ENCODE measurements at regions not wholly inside any gene's neighbourhood (a gene's known extent, or its start where the extent isn't known, plus 50 kb on each side); places are given as distances from the start of the nearest gene placed in this dataset.
A peak's percentile ranks its signal among the peaks of the same experiment; 100 is the strongest.
"Not testable (repeated sequence)": the region's sequence is repeated elsewhere in the genome, so short reads cannot be mapped to it uniquely, and the experiment has no call there.

DNA sequence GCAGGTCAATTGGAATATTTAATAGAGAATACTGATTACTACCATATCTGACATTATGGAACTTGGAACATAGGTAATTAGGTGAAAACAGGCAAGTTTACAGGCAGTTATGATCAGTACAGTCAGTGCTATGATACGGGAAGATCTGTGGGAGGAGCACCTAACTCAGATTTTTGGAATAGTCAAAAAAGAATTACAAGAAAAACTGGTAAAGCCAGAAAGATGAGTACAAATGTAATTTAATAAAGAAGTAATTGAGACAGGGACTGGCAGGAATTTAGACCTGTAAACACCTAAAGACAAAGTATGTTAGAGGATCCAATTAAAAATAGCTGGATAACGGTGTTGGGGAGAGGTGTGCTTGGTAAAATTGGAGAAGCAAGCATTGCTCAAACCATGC lies 206.5 kb upstream of the ANO5 start:
- H3K27ac ChIP-seq, result no peak overlapping the region
- peaks cover 13% of the 10 kb centered on the region for H3K4me1 ChIP-seq (ENCODE audit: low read depth)
- TF ChIP-seq, protein P1, sequence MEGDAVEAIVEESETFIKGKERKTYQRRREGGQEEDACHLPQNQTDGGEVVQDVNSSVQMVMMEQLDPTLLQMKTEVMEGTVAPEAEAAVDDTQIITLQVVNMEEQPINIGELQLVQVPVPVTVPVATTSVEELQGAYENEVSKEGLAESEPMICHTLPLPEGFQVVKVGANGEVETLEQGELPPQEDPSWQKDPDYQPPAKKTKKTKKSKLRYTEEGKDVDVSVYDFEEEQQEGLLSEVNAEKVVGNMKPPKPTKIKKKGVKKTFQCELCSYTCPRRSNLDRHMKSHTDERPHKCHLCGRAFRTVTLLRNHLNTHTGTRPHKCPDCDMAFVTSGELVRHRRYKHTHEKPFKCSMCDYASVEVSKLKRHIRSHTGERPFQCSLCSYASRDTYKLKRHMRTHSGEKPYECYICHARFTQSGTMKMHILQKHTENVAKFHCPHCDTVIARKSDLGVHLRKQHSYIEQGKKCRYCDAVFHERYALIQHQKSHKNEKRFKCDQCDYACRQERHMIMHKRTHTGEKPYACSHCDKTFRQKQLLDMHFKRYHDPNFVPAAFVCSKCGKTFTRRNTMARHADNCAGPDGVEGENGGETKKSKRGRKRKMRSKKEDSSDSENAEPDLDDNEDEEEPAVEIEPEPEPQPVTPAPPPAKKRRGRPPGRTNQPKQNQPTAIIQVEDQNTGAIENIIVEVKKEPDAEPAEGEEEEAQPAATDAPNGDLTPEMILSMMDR (IDR thresholded peaks at IDR 0.05; ENCODE audit: low read depth, low read length), result no peak

DNA sequence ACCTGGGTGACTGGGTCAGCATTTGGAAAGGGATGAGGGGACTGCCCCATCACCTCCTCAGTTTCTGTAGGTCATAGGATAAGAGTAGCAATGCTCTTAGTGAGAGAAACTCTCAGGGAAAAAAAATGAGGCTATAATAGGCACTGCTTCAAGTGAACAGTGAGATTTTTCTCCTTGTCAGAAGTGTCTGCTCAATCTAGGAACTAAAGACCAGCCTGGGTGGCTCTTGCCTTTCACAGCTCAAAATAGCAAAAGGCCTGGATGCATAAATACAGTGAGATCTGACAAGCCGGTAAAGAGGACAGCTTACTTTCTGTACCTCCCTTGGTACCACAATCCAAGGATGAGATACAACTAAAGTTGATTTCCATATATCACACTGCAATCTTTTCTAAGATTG lies 205.6 kb upstream of the ANO5 start:
- Histone ChIP-seq H3K9me3 (ENCODE audit: low read depth) (no peaks in the 10 kb centered on the region), H3K4me1 (ENCODE audit: low read depth) (peaks cover 13% of the 10 kb centered on the region), H3K4me3 (no peak overlapping the region), H3K27ac (peak overlapping the region; percentile 49), H3K36me3 (no peaks in the 10 kb centered on the region), H3K27me3 (no peaks in the 10 kb centered on the region)
- DNase-seq (ENCODE audit: low read depth in 1 of 2, low spot score in 1 of 2), result peak in 1 of 2 donors; percentile 71
- TF ChIP-seq, protein P1 (IDR thresholded peaks at IDR 0.05; ENCODE audit: low read depth, low read length), result no peak

More for the DNA sequence above, 206.5 kb upstream of the ANO5 start:
- DNase-seq (ENCODE audit: low read depth in 1 of 2, low spot score in 1 of 2), result no peak
- H3K9me3 ChIP-seq (ENCODE audit: low read depth), result no peaks in the 10 kb centered on the region
- no peak overlapping the region for H3K4me3 ChIP-seq
- no peaks in the 10 kb centered on the region for H3K27me3 ChIP-seq
- H3K36me3 ChIP-seq, result no peaks in the 10 kb centered on the region

DNA sequence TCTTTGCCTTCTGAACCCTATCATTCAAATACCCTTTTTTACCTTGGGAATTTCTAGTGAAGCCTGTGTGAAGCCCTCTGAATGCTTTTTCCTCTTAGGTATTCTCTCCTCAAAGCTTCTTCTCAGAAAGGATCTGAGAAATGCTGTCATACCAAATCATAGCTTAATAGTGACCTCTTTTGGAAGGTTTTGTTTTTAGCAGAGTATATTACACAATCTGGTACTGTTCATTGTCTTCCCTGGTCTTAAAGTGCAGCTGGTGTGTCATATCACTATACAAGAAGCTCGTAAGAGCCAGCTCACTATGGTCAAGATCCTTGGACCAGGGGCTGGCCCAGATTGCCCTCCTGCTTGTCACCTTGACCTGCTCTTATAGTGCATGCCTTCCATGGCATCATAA lies 204.4 kb upstream of the ANO5 start:
- Histone ChIP-seq H3K9me3 (ENCODE audit: low read depth) (no peaks in the 10 kb centered on the region), H3K36me3 (no peaks in the 10 kb centered on the region), H3K4me1 (ENCODE audit: low read depth) (peaks cover 13% of the 10 kb centered on the region), H3K27ac (no peak overlapping the region), H3K4me3 (no peak overlapping the region), H3K27me3 (no peaks in the 10 kb centered on the region)
- TF ChIP-seq, protein P1 (IDR thresholded peaks at IDR 0.05; ENCODE audit: low read depth, low read length), result no peak
- no peak for DNase-seq (ENCODE audit: low read depth in 1 of 2, low spot score in 1 of 2)

DNA sequence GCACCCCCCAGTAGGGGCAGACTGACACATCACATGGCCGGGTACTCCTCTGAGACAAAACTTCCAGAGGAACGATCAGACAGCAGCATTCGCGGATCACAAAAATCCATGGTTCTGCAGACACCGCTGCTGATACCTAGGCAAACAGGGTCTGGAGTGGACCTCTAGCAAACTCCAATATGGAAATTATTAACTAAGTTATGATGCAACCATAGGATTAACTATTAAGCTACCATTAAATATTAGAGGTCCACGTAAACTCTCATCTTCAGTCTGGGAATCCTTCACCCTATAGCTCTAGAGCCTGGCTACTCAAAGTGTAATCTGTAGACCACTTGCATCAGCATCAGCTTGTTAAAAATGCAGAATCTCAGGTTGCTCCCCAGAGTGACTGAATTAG lies 191.1 kb upstream of the ANO5 start:
- DNase-seq (ENCODE audit: low read depth in 1 of 2, low spot score in 1 of 2); H3K27ac ChIP-seq; H3K9me3 ChIP-seq (ENCODE audit: low read depth); H3K4me3 ChIP-seq; H3K36me3 ChIP-seq; H3K4me1 ChIP-seq (ENCODE audit: low read depth); H3K27me3 ChIP-seq: not testable (repeated sequence)

DNA sequence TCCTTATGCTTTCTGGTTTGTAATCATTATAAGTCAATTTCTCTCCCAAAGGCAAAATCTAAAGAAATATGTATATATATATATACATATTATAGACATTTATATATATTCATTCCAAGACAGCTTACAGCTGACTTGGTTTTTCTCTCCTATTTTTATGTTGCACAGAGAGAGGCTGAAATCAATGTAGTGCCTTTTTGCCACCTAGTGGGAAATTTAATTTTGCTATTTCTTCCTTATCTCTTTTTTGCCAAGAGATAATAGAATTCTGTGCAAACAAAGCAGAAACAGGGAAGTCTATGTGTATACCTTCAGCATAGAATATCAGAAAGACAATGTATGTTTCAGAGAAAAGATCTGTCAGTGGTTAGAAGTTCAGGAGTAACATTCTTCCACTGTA lies 186.0 kb upstream of the ANO5 start:
- Histone ChIP-seq H3K27ac (no peak overlapping the region), H3K27me3 (no peaks in the 10 kb centered on the region), H3K9me3 (ENCODE audit: low read depth) (no peaks in the 10 kb centered on the region), H3K4me3 (no peak overlapping the region), H3K4me1 (ENCODE audit: low read depth) (no peaks in the 10 kb centered on the region), H3K36me3 (no peaks in the 10 kb centered on the region)
- TF ChIP-seq, protein P1 (IDR thresholded peaks at IDR 0.05; ENCODE audit: low read depth, low read length), result no peak
- DNase-seq (ENCODE audit: low read depth in 1 of 2, low spot score in 1 of 2), result no peak

DNA sequence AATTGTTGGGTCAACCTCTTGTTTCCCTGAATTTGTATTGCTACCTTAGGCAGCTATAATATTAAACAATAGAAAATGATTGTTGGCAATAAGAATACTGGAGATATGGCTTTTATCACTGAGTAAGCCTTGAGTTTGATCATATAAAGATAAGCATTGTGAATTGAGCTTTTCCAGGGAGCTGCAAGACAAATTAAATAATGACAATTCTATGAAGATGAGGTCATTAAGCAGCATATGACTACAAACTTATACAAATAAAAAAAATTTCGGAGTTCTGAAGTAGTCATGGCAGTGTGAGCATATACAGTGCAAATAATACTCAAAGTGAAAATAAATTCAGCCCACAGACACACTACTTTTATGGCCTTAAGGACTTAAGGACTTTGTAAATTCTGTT lies 161.1 kb upstream of the ANO5 start:
- TF ChIP-seq, protein P1 (IDR thresholded peaks at IDR 0.05; ENCODE audit: low read depth, low read length), result no peak
- H3K4me1 ChIP-seq (ENCODE audit: low read depth), result no peaks in the 10 kb centered on the region
- H3K27ac ChIP-seq, result no peak overlapping the region
- no peak for DNase-seq (ENCODE audit: low read depth in 1 of 2, low spot score in 1 of 2)
- no peak overlapping the region for H3K4me3 ChIP-seq
- no peaks in the 10 kb centered on the region for H3K9me3 ChIP-seq (ENCODE audit: low read depth)
- no peaks in the 10 kb centered on the region for H3K36me3 ChIP-seq
- no peaks in the 10 kb centered on the region for H3K27me3 ChIP-seq

Data from cardiac muscle cell (in vitro differentiated cells and primary cell).